HFF-Myc (cell line): ENCODE measurements at regions not wholly inside any gene's neighbourhood (a gene's known extent, or its start where the extent isn't known, plus 50 kb on each side); places are given as distances from the start of the nearest gene placed in this dataset.

Experiments
- DNase-seq: peaks from one replicate; pipeline ENCODE4 v3.0.0-alpha.2; 2011; ENCODE audit warnings: low read depth; ENCODE audit errors: extremely low read depth
- H3K4me3 ChIP-seq: replicated peaks from 2 replicates; pipeline ENCODE4 v1.5.1; 2011; ENCODE audit warnings: low read depth, mild to moderate bottlenecking, control low read depth, low read length
- TF ChIP-seq, protein P1 (sequence below): IDR thresholded peaks from 2 replicates; pipeline ENCODE4 v1.5.1; 2012; ENCODE audit warnings: mild to moderate bottlenecking, low read depth, low read length, control low read depth; ENCODE audit errors: missing control alignments

DNA sequence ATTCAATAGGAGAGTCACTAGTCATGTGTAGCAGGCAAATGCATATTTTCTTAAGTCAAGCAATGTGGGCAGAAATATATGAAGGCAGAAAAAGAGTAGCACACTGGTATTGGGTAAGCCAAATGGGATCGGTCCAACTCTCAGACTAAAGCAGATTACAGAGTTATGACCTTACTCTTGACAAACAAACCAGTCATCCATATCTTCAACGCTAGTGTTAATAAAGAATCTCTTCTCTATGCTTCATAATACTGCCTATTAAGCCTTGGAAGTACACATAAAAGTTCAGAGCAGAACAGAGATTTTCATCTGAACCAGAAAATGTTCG is 320.2 kb upstream of the JARID2 start:
- no peak overlapping the region for H3K4me3 ChIP-seq
- TF ChIP-seq, protein P1, sequence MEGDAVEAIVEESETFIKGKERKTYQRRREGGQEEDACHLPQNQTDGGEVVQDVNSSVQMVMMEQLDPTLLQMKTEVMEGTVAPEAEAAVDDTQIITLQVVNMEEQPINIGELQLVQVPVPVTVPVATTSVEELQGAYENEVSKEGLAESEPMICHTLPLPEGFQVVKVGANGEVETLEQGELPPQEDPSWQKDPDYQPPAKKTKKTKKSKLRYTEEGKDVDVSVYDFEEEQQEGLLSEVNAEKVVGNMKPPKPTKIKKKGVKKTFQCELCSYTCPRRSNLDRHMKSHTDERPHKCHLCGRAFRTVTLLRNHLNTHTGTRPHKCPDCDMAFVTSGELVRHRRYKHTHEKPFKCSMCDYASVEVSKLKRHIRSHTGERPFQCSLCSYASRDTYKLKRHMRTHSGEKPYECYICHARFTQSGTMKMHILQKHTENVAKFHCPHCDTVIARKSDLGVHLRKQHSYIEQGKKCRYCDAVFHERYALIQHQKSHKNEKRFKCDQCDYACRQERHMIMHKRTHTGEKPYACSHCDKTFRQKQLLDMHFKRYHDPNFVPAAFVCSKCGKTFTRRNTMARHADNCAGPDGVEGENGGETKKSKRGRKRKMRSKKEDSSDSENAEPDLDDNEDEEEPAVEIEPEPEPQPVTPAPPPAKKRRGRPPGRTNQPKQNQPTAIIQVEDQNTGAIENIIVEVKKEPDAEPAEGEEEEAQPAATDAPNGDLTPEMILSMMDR = no peak
- no peak for DNase-seq

DNA sequence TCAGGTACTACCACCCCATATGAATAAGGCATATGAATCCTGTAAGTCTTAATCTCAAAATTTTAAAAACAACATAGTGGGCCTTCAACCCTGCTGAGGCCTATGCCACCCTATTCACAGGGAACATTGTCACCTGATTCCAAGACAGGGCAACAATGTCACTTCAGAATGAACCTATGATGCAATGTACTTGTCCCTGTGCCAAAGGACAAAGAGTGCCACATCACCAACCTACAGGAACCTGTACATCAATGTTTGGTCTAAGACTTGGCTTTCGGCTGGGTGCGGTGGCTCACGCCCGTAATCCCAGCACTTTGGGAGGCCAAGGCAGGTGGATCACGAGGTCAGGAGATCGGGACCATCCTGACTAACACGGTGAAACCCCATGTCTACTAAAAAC is 318.5 kb upstream of the JARID2 start:
- TF ChIP-seq, protein P1 = no peak
- no peak overlapping the region for H3K4me3 ChIP-seq
- DNase-seq = no peak

DNA sequence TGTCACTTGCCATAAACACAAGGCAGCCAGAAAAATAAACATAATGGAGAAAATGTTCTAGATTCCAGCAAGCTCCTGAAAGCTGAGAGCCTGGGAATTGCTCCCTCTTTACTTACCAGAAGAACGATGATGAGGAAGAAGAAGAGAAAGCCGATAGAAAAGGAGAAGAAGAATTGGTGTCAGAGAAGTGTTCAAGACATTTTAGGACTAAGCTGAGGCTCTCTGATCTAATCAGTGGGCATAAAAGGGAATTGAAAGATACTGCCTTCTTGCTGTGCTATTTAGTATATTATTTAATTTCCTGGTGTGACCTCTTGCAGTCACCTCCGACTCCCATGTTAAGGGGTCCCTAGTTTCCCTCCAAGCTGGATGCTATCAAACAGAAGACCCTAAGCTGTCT is 316.6 kb upstream of the JARID2 start:
- TF ChIP-seq, protein P1 = no peak
- DNase-seq = no peak
- no peak overlapping the region for H3K4me3 ChIP-seq

DNA sequence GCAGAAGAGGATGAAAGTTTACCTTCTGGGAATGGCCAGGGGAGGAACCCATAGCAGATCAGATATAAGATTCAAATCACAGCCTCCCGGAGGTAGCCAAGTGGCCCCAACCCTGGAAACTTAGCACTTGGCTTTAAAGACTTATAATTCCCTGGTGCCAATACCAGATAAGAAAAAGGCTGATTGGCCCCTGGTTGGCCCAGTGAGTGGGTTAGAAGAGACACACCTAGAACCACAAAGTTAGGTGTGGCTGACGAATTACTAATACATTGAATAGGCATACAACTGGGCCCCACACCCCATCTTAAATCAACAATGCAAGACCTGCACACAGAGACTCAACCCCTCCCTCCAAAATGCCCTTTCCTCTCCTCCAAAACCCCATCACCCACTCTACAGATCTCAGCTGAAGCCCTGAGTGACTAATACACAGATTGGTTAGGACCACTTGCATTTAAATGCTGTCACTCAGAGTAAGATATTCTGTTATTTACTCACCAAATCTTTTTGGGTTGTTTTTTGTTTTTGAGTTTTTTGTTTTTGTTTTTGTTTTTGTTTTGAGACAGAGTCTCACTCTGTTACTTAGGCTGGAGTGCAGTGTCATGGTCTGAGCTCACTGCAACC is 315.4 kb upstream of the JARID2 start:
- DNase-seq = no peak
- TF ChIP-seq, protein P1 = no peak
- no peak overlapping the region for H3K4me3 ChIP-seq

DNA sequence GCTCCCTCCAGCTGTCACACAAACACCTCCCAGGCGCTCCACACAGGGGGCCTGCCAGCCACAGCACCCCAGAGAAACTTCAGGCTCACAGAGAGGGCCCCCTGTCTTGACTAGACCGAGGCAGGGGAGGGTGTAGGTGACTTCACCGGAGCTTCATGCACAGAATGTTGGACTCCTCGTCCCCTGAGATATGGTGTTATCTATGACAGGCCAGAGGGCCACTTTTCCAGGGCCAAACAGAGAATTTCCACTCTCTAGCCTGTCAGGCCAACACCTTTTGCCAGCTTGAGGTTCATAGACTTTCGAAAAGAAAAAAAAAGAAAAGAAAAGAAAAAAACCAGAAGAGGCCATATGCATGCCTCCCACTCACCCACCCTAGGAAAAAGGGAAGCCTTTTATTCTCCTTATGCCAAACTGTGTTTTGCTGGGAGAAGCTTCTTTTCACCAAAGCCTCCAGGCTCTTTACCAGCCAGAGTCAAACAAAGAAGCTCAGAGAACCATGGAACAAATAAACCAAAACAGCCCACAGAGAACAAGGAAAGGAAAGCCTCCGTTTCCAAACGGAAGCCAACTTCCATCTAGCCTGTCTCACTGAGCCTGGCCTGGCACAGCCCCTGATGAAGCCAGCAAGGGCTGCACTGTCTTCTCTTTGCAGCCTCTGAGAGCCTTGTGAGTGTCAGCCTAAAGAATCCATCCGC is 313.2 kb upstream of the JARID2 start:
- no peak for DNase-seq
- no peak overlapping the region for H3K4me3 ChIP-seq
- TF ChIP-seq, protein P1 = no peak

DNA sequence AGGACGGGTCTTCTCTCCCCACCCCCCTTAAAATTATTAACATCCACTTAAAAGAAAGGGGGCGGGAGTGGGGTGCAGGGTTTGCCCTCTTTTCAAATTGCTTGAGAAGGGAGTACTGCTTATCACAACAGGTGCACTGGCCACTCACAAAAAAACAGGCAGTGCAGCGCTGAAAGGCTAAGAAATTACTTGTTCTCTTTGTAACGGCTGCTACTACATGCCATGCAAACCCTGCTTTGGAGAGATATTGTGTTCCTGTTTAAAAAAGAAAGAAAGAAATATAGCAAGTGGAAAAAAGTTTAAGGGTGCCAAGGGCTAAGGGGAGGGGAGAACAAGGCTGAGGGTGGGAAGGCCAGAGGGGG is 312.7 kb upstream of the JARID2 start:
- DNase-seq = no peak
- TF ChIP-seq, protein P1 = no peak
- no peak overlapping the region for H3K4me3 ChIP-seq

DNA sequence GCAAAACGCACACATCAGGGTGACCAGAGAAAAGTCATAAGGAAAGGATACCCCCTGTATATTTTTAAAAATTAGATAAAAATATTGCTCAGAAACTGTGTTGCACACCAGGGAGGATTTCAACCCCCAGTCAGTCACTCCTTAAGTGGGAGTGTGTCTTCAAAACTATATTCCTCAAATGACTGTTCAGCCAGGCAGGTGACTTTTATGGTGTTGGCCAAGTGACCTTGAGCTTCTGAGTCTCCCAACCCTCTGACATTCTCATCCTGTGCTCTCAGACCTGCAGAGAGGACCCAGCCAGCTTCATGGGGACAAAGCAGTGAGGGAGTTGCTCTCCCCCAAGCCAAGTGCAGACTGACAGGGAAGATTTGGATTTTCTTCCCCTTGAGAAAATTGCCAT is 311.9 kb upstream of the JARID2 start:
- DNase-seq = no peak
- no peak overlapping the region for H3K4me3 ChIP-seq
- TF ChIP-seq, protein P1 = no peak
